Omental fat pad (tissue), 3 donors: ENCODE measurements at regions not wholly inside any gene's neighbourhood (a gene's known extent, or its start where the extent isn't known, plus 50 kb on each side); places are given as distances from the start of the nearest gene placed in this dataset.

Source experiments
- ATAC-seq: fragments of 150-250 bp; one replicate; pipeline ENCODE4 v1.9.1; 2016; ENCODE audit warnings: mild to moderate bottlenecking, moderate library complexity; ENCODE audit not compliant: low FRiP score
- DNase-seq: peaks from one replicate; pipeline ENCODE4 v3.0.0-alpha.2; 2019; ENCODE audit warnings: low spot score
- CTCF ChIP-seq, 3 donors: fragments of 450-650 bp; IDR thresholded peaks; one replicate each; pipeline ENCODE4 v1.5.1; 2016 to 2017; ENCODE audit warnings: antibody characterized with exemption in 3 of 3, mild to moderate bottlenecking in 3 of 3, moderate library complexity in 2 of 3

- ATAC-seq (no peak), DNase-seq (no peak)
- no peak for TF ChIP-seq CTCF (IDR thresholded peaks at IDR 0.05)
Measured at GRCh38 chr9:88646539-88647300, 111.7 kb downstream of the NXNL2 start.

DNA sequence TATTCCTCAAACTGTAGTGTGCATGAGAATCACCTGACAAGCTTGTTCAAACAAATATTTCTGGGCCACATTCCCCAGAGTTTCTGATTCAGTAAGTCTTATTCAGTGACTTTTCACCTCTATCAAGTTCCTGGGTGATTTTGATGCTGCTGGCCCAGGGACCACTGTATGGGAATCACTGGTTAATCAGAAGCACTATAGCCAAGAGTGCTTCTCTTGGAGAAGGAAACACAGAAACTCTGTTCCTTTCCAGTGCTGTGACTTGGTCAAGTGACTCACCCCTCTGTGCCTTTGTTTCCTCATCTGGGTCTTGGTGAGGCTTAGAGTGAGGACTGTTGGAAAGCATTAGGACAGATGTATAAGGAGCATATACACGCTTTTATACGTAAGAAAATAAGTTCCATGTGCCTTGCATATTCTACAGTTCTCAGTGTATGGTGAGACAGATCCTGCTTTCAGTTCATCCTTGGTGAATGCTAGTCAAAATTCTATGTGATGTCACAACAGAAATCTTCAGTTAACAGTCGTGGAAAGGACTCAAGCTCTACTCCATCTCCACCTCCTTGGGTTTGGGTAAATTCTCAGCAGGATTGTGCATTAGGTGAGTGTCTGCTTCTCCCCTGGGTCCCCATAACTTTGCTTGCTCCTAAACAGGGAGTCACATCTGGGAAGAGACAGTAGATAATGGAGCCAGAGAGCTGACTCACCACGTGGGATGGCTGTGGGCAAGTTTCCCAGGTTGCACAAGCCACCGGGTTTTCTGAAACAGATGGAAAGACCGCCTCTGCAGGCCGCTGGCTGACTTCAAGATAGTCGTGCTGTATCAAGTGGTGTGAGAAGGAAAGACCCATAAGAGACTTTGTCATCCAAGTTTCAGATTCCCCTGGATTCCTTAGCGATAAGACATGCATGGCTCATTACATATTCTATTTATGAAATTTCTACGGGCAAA is 117.0 kb downstream of the NXNL2 start:
- TF ChIP-seq CTCF (IDR thresholded peaks at IDR 0.05): no peak
- ATAC-seq: peak; percentile 96

DNA sequence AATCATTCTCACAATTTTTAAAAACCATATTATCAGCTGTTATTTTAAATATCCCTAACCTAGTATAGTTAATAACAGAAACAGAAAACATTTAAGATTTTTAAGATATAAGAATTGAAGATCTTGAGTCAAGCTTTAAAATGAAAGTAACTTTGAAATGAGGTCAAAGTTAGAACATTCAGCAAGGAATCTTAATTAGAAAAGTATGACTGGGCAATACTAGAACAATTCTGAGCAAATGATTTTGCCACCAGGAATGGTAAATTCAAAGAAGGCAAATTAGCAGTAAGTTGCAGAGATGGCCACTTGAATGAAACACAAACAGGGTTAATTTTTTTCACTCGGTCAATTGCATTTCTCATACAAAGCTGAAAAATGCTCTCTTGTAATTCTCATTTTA is 117.9 kb downstream of the NXNL2 start:
- no peak for ATAC-seq
- DNase-seq: no peak
- TF ChIP-seq CTCF (IDR thresholded peaks at IDR 0.05): no peak

More for the DNA sequence above, 117.0 kb downstream of the NXNL2 start:
- peak; percentile 72 for DNase-seq

GRCh38 chr9:88653406-88653805 is 118.4 kb downstream of the NXNL2 start:
- DNase-seq (no peak), ATAC-seq (no peak)
- no peak for TF ChIP-seq CTCF (IDR thresholded peaks at IDR 0.05)

DNA sequence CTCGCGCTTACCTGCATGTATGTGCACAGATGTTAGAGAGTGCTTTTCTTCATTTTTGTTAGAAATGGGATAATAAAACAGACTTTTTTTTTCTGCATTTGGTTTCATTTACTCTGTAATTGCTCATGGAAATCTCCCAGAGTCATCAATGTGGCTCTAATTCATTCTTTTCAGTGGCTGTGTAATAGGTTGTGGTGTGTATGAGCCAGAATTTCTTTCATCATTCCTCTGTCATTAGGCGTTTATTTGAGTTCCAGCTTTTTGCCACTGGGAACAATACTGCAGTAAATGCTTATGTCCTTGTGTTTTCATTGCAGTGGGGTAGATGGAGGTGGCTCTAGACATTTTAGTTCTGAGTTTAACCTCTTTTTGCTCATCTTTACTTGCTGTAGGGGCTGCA is 118.9 kb downstream of the NXNL2 start:
- ATAC-seq: no peak
- no peak for DNase-seq
- no peak for TF ChIP-seq CTCF (IDR thresholded peaks at IDR 0.05)

- DNase-seq: no peak
- no peak for TF ChIP-seq CTCF (IDR thresholded peaks at IDR 0.05)
- peak; percentile 12 for ATAC-seq
Measured at GRCh38 chr9:88657893-88658292, 122.9 kb downstream of the NXNL2 start.
